Panc1 (cell line): ENCODE measurements at regions not wholly inside any gene's neighbourhood (a gene's known extent, or its start where the extent isn't known, plus 50 kb on each side); places are given as distances from the start of the nearest gene placed in this dataset.

Experiments used
- ATAC-seq: fragments of 200-7000 bp; cut with Tn5 transposase; 2 replicates; pipeline ENCODE4 v1.9.1; 2020; ENCODE audit warnings: mild to moderate bottlenecking, moderate library complexity
- BruUV-seq: library from RNA; stranded (reverse); fragments of 400-500 nt; replicated peaks from 2 replicates; lab custom pipeline; 2021; lab: Mats Ljungman, UMichigan
- CTCF ChIA-PET: fragments of 300-600 bp; sonication (Branson Sonifier 250); formaldehyde crosslinking; loops from one replicate; lab custom pipeline; 2022; ENCODE audit warnings: antibody characterized with exemption; lab: Charles Lee
- POLR2A ChIA-PET: fragments of 300-600 bp; sonication (Branson Sonifier 250); formaldehyde crosslinking; loops from one replicate; lab custom pipeline; 2022; ENCODE audit warnings: antibody characterized with exemption; lab: Charles Lee
- DNase-seq: peaks from one replicate; pipeline ENCODE4 v3.0.0-alpha.2; 2010; ENCODE audit warnings: low read depth, low spot score
- H3K27ac ChIP-seq: 2 replicates; pipeline ENCODE4 v1.5.1; 2011; ENCODE audit warnings: mild to moderate bottlenecking, low read length, inconsistent platforms
- H3K27me3 ChIP-seq: fragments of 200-500 bp; sonication (Bioruptor generic); 2 replicates; pipeline ENCODE4 v1.6.0; 2014; ENCODE audit warnings: low read length, inconsistent platforms; ENCODE audit not compliant: control insufficient read depth, insufficient read depth
- H3K36me3 ChIP-seq: fragments of 200-500 bp; sonication (Bioruptor generic); 2 replicates; pipeline ENCODE4 v1.5.1; 2014; ENCODE audit warnings: inconsistent platforms, mild to moderate bottlenecking, low read length, moderate library complexity; ENCODE audit not compliant: control insufficient read depth, insufficient read depth
- H3K4me1 ChIP-seq: 2 replicates; pipeline ENCODE4 v1.5.1; 2011; ENCODE audit warnings: inconsistent platforms, mild to moderate bottlenecking, low read length, moderate library complexity; ENCODE audit not compliant: control insufficient read depth, insufficient read depth
- H3K4me3 ChIP-seq, 2 experiments: 2 replicates each; pipeline ENCODE4 v1.5.1; 2011 to 2012; ENCODE audit warnings: low read depth in 2 of 2, low read length in 2 of 2, mild to moderate bottlenecking in 2 of 2, inconsistent platforms in 1 of 2, moderate library complexity in 1 of 2
- H3K9me3 ChIP-seq: fragments of 200-500 bp; sonication (Bioruptor generic); 2 replicates; pipeline ENCODE4 v1.5.1; 2014; ENCODE audit warnings: low read depth, mild to moderate bottlenecking, inconsistent platforms, low read length, moderate library complexity; ENCODE audit not compliant: control insufficient read depth, insufficient read depth
- POLR2AphosphoS5 ChIP-seq: IDR thresholded peaks from 2 replicates; pipeline ENCODE4 v1.6.1; 2012; ENCODE audit warnings: mild to moderate bottlenecking, low read depth, low read length, moderate library complexity
- SIN3A ChIP-seq: IDR thresholded peaks from 2 replicates; pipeline ENCODE4 v1.6.1; 2012; ENCODE audit warnings: low read depth, mild to moderate bottlenecking, low read length, moderate library complexity, borderline replicate concordance; ENCODE audit not compliant: insufficient read depth
- TCF7L2 ChIP-seq: IDR thresholded peaks from 2 replicates; pipeline ENCODE4 v1.6.1; 2011; ENCODE audit warnings: mild to moderate bottlenecking, low read depth, low read length, inconsistent platforms
- in situ Hi-C: cut with HindIII; loops from 2 replicates; pipeline ENCODE4 v1.10.0; 2016; ENCODE audit warnings: low sequenced_read_pairs, low pct_unique_long_range_greater_than_20kb
- intact Hi-C: fragments of 100-400 bp; cut with micrococcal nuclease; formaldehyde crosslinking; loops from one replicate; pipeline ENCODE4 v1.10.0; 2022; ENCODE audit not compliant: unreplicated experiment
- TF ChIP-seq, protein P1 (sequence below), 2 experiments: IDR thresholded peaks; 2 replicates each; pipeline ENCODE4 v1.6.1; 2011 to 2012; ENCODE audit warnings: low read depth in 2 of 2, control low read depth in 1 of 2, low read length in 1 of 2, mild to moderate bottlenecking in 1 of 2, moderate library complexity in 1 of 2; ENCODE audit not compliant: insufficient read depth in 1 of 2
- TF ChIP-seq, protein P2 (sequence below): fragments of 450-650 bp; IDR thresholded peaks from 2 replicates; pipeline ENCODE4 v1.5.1; 2017; ENCODE audit warnings: mild to moderate bottlenecking

DNA sequence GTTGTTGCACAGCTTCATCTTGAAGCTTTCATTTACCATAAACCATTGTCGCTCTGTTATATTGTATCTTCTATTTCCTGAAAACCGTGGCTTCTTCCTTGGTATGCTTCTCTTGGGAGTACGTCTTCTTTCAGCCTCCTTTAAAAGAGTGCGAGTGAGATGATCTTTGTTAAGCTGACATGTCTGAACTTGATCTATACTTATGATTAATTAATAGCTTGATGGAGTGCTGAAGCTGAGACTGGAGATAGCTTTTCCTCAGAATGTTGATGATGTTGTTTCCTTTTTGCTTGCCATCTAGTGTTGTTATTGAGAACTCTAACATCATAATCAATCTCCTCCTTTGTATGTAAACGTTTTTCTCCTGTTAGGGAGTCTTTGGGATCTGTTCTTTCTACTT lies 529.3 kb upstream of the SPRY2 start:
- no TSS peak for BruUV-seq
- ChIA-PET POLR2A (no interaction called here), CTCF (no interaction called here)
- no peak for TF ChIP-seq TCF7L2
- TF ChIP-seq, protein P1, sequence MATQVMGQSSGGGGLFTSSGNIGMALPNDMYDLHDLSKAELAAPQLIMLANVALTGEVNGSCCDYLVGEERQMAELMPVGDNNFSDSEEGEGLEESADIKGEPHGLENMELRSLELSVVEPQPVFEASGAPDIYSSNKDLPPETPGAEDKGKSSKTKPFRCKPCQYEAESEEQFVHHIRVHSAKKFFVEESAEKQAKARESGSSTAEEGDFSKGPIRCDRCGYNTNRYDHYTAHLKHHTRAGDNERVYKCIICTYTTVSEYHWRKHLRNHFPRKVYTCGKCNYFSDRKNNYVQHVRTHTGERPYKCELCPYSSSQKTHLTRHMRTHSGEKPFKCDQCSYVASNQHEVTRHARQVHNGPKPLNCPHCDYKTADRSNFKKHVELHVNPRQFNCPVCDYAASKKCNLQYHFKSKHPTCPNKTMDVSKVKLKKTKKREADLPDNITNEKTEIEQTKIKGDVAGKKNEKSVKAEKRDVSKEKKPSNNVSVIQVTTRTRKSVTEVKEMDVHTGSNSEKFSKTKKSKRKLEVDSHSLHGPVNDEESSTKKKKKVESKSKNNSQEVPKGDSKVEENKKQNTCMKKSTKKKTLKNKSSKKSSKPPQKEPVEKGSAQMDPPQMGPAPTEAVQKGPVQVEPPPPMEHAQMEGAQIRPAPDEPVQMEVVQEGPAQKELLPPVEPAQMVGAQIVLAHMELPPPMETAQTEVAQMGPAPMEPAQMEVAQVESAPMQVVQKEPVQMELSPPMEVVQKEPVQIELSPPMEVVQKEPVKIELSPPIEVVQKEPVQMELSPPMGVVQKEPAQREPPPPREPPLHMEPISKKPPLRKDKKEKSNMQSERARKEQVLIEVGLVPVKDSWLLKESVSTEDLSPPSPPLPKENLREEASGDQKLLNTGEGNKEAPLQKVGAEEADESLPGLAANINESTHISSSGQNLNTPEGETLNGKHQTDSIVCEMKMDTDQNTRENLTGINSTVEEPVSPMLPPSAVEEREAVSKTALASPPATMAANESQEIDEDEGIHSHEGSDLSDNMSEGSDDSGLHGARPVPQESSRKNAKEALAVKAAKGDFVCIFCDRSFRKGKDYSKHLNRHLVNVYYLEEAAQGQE (IDR thresholded peaks at IDR 0.05; ENCODE audit: insufficient read depth in 1 of 2, low read depth in 2 of 2, low read length in 1 of 2), result no peak
- no peak for TF ChIP-seq POLR2AphosphoS5
- TF ChIP-seq, protein P2, sequence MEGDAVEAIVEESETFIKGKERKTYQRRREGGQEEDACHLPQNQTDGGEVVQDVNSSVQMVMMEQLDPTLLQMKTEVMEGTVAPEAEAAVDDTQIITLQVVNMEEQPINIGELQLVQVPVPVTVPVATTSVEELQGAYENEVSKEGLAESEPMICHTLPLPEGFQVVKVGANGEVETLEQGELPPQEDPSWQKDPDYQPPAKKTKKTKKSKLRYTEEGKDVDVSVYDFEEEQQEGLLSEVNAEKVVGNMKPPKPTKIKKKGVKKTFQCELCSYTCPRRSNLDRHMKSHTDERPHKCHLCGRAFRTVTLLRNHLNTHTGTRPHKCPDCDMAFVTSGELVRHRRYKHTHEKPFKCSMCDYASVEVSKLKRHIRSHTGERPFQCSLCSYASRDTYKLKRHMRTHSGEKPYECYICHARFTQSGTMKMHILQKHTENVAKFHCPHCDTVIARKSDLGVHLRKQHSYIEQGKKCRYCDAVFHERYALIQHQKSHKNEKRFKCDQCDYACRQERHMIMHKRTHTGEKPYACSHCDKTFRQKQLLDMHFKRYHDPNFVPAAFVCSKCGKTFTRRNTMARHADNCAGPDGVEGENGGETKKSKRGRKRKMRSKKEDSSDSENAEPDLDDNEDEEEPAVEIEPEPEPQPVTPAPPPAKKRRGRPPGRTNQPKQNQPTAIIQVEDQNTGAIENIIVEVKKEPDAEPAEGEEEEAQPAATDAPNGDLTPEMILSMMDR, result no peak; the same call in 1 of the 2 replicates
- TF ChIP-seq SIN3A, result no peak
- Histone ChIP-seq H3K27me3 (no peaks in the 10 kb centered on the region), H3K36me3 (no peaks in the 10 kb centered on the region), H3K9me3 (no peaks in the 10 kb centered on the region), H3K4me3 (no peak overlapping the region), H3K4me1 (no peaks in the 10 kb centered on the region), H3K27ac (no peak overlapping the region)
- no peak for ATAC-seq
- in situ Hi-C loops, result no loop called here
- no peak for DNase-seq
- intact Hi-C loops, result no loop called here

DNA sequence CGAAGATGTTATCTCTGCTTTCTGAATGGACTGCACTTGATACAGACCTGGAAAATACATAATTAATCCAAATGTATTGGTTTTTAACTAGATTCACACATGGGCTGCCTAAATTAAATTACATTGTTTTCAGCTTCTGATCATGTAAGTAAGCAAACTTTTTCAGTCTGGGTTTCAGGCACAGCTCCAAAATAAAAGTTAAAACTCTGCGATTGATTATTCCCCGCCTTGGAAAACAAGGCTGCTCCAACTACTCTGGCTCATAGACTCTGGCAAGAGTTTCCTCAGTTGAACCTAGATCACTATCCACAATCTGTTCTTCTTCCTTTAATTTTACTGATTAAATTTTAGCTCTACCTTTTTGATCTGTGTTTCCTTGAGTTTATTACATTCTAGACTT lies 526.0 kb upstream of the SPRY2 start:
- H3K36me3 ChIP-seq, result no peaks in the 10 kb centered on the region
- no peaks in the 10 kb centered on the region for H3K4me1 ChIP-seq
- no peak overlapping the region for H3K27ac ChIP-seq
- intact Hi-C loops, result no loop called here
- in situ Hi-C loops, result no loop called here
- no peaks in the 10 kb centered on the region for H3K27me3 ChIP-seq
- POLR2A ChIA-PET, result no interaction called here
- CTCF ChIA-PET, result no interaction called here
- no peak for ATAC-seq
- H3K4me3 ChIP-seq, result no peak overlapping the region
- BruUV-seq, result no TSS peak
- TF ChIP-seq SIN3A, result no peak
- TF ChIP-seq POLR2AphosphoS5, result no peak
- no peak for TF ChIP-seq TCF7L2
- TF ChIP-seq, protein P1 (IDR thresholded peaks at IDR 0.05; ENCODE audit: insufficient read depth in 1 of 2, low read depth in 2 of 2, low read length in 1 of 2), result no peak
- TF ChIP-seq, protein P2, result no peak
- H3K9me3 ChIP-seq, result no peaks in the 10 kb centered on the region
- no peak for DNase-seq
